Astrocyte (in vitro differentiated cells and primary cell): ENCODE measurements at regions not wholly inside any gene's neighbourhood (a gene's known extent, or its start where the extent isn't known, plus 50 kb on each side); places are given as distances from the start of the nearest gene placed in this dataset.

Experiments
- DNase-seq: peaks from one replicate; pipeline ENCODE4 v3.0.0-alpha.2; 2010; ENCODE audit warnings: low read depth
- FAIRE-seq: peaks from 2 replicates; lab custom pipeline; 2011; peaks lifted over from hg19 to GRCh38; lab: Jason Lieb, UNC
- H2AFZ ChIP-seq: 2 replicates; pipeline ENCODE4 v1.6.0; 2012; ENCODE audit warnings: low read depth, low read length, inconsistent platforms
- H3K27ac ChIP-seq: 2 replicates; pipeline ENCODE4 v1.5.1; 2011; ENCODE audit warnings: low read depth, low read length, inconsistent platforms
- H3K27me3 ChIP-seq: 2 replicates; pipeline ENCODE4 v1.6.0; 2011; ENCODE audit warnings: low read length, inconsistent platforms; ENCODE audit not compliant: insufficient read depth
- H3K36me3 ChIP-seq: 2 replicates; pipeline ENCODE4 v1.5.1; 2011; ENCODE audit warnings: low read length, inconsistent platforms; ENCODE audit not compliant: insufficient read depth
- H3K4me1 ChIP-seq: 2 replicates; pipeline ENCODE4 v1.5.1; 2011; ENCODE audit warnings: low read length, inconsistent platforms; ENCODE audit not compliant: insufficient read depth
- H3K4me2 ChIP-seq: 2 replicates; pipeline ENCODE4 v1.6.0; 2012; ENCODE audit warnings: low read length, inconsistent platforms
- H3K4me3 ChIP-seq: 2 replicates; pipeline ENCODE4 v1.5.1; 2011; ENCODE audit warnings: low read depth, mild to moderate bottlenecking, low read length, inconsistent platforms; ENCODE audit not compliant: insufficient read depth
- H3K79me2 ChIP-seq: 2 replicates; pipeline ENCODE4 v1.6.0; 2012; ENCODE audit warnings: mild to moderate bottlenecking, low read length, inconsistent platforms; ENCODE audit not compliant: insufficient read depth
- H3K9ac ChIP-seq: 2 replicates; pipeline ENCODE4 v1.6.0; 2012; ENCODE audit warnings: mild to moderate bottlenecking, low read length, inconsistent platforms
- H3K9me3 ChIP-seq: 2 replicates; pipeline ENCODE4 v1.5.1; 2012; ENCODE audit warnings: low read depth, mild to moderate bottlenecking, low read length, inconsistent platforms; ENCODE audit not compliant: insufficient read depth
- H4K20me1 ChIP-seq: 2 replicates; pipeline ENCODE4 v1.6.0; 2012; ENCODE audit warnings: low read length, inconsistent platforms; ENCODE audit not compliant: insufficient read depth
- H3K27ac Mint-ChIP-seq: one replicate; pipeline ENCODE4 v1.8.0; 2021; ENCODE audit warnings: mild to moderate bottlenecking, mixed read lengths; ENCODE audit not compliant: unreplicated experiment
- H3K27me3 Mint-ChIP-seq: one replicate; pipeline ENCODE4 v1.8.0; 2021; ENCODE audit warnings: low read depth, mixed read lengths; ENCODE audit not compliant: unreplicated experiment
- H3K36me3 Mint-ChIP-seq: one replicate; pipeline ENCODE4 v1.8.0; 2021; ENCODE audit warnings: low read depth, mixed read lengths; ENCODE audit not compliant: unreplicated experiment
- H3K4me1 Mint-ChIP-seq: one replicate; pipeline ENCODE4 v1.8.0; 2021; ENCODE audit warnings: low read depth, mixed read lengths; ENCODE audit not compliant: unreplicated experiment
- H3K4me3 Mint-ChIP-seq: one replicate; pipeline ENCODE4 v1.8.0; 2021; ENCODE audit warnings: mild to moderate bottlenecking, moderate library complexity, mixed read lengths; ENCODE audit not compliant: unreplicated experiment
- H3K9me3 Mint-ChIP-seq: one replicate; pipeline ENCODE4 v1.8.0; 2021; ENCODE audit warnings: mild to moderate bottlenecking, mixed read lengths; ENCODE audit not compliant: unreplicated experiment
- CTCF ChIP-seq: IDR thresholded peaks from 2 replicates; pipeline ENCODE4 v1.5.1; 2011; ENCODE audit warnings: low read depth, mild to moderate bottlenecking, inconsistent platforms, low read length, moderate library complexity; ENCODE audit not compliant: insufficient read depth
- EZH2 ChIP-seq: IDR thresholded peaks from 2 replicates; pipeline ENCODE4 v1.6.1; 2012; ENCODE audit warnings: mild to moderate bottlenecking, low read length, inconsistent platforms; ENCODE audit not compliant: insufficient read depth

GRCh38 chr2:10238396-10238795 is 64.3 kb upstream of the HPCAL1 start:
- no peaks in the 10 kb centered on the region for H4K20me1 ChIP-seq
- no peak for DNase-seq
- peaks cover under 1% of the 10 kb centered on the region for H3K9me3 Mint-ChIP-seq
- H2AFZ ChIP-seq, result no peak overlapping the region
- H3K27me3 ChIP-seq, result no peaks in the 10 kb centered on the region
- no peaks in the 10 kb centered on the region for H3K36me3 ChIP-seq
- no peak overlapping the region for H3K27ac Mint-ChIP-seq
- no peak for FAIRE-seq
- H3K9ac ChIP-seq, result no peak overlapping the region
- peaks cover 32% of the 10 kb centered on the region for H3K27me3 Mint-ChIP-seq
- no peak overlapping the region for H3K4me3 Mint-ChIP-seq
- H3K9me3 ChIP-seq, result no peaks in the 10 kb centered on the region
- H3K4me1 Mint-ChIP-seq, result no peaks in the 10 kb centered on the region
- TF ChIP-seq CTCF (no peak), EZH2 (no peak)
- H3K79me2 ChIP-seq, result no peaks in the 10 kb centered on the region
- no peak overlapping the region for H3K27ac ChIP-seq
- no peaks in the 10 kb centered on the region for H3K36me3 Mint-ChIP-seq
- peaks cover 5% of the 10 kb centered on the region for H3K4me1 ChIP-seq
- H3K4me2 ChIP-seq, result no peak overlapping the region
- H3K4me3 ChIP-seq, result no peak overlapping the region

GRCh38 chr2:10238991-10239485 is 63.7 kb upstream of the HPCAL1 start:
- Histone ChIP-seq H4K20me1 (no peaks in the 10 kb centered on the region), H2AFZ (no peak overlapping the region), H3K27me3 (no peaks in the 10 kb centered on the region), H3K4me3 (no peak overlapping the region), H3K79me2 (no peaks in the 10 kb centered on the region), H3K9me3 (no peaks in the 10 kb centered on the region), H3K9ac (no peak overlapping the region), H3K27ac (no peak overlapping the region), H3K4me2 (no peak overlapping the region), H3K4me1 (peaks cover 5% of the 10 kb centered on the region), H3K36me3 (no peaks in the 10 kb centered on the region)
- Mint-ChIP-seq H3K4me1 (no peaks in the 10 kb centered on the region), H3K4me3 (no peak overlapping the region), H3K9me3 (no peaks in the 10 kb centered on the region), H3K27ac (no peak overlapping the region), H3K36me3 (no peaks in the 10 kb centered on the region), H3K27me3 (peaks cover 27% of the 10 kb centered on the region)
- no peak for DNase-seq
- TF ChIP-seq EZH2 (no peak), CTCF (no peak)
- FAIRE-seq, result no peak

GRCh38 chr2:10239561-10239967 is 63.1 kb upstream of the HPCAL1 start:
- Histone ChIP-seq H3K9me3 (no peaks in the 10 kb centered on the region), H3K27me3 (no peaks in the 10 kb centered on the region), H4K20me1 (no peaks in the 10 kb centered on the region), H3K27ac (no peak overlapping the region), H3K4me2 (no peak overlapping the region), H3K36me3 (no peaks in the 10 kb centered on the region), H3K4me3 (no peak overlapping the region), H3K4me1 (peaks cover 5% of the 10 kb centered on the region), H3K9ac (no peak overlapping the region), H2AFZ (no peak overlapping the region), H3K79me2 (no peaks in the 10 kb centered on the region)
- Mint-ChIP-seq H3K27ac (no peak overlapping the region), H3K4me1 (no peaks in the 10 kb centered on the region), H3K4me3 (no peak overlapping the region), H3K9me3 (no peaks in the 10 kb centered on the region), H3K27me3 (peaks cover 26% of the 10 kb centered on the region), H3K36me3 (no peaks in the 10 kb centered on the region)
- FAIRE-seq, result no peak
- TF ChIP-seq EZH2 (no peak), CTCF (no peak)
- no peak for DNase-seq
